HepG2 (cell line): ENCODE measurements at regions not wholly inside any gene's neighbourhood (a gene's known extent, or its start where the extent isn't known, plus 50 kb on each side); places are given as distances from the start of the nearest gene placed in this dataset.

Experiments
- ATAC-seq: fragments of 200-7000 bp; cut with Tn5 transposase; 3 replicates; pipeline ENCODE4 v1.9.1; 2020; ENCODE audit warnings: mild to moderate bottlenecking, moderate library complexity
- BruUV-seq: library from RNA; stranded (reverse); fragments of 400-500 nt; replicated peaks from 2 replicates; lab custom pipeline; 2021; lab: Mats Ljungman, UMichigan
- CTCF ChIA-PET: fragments of 300-600 bp; formaldehyde crosslinking; extraction: SDS; loops from one replicate; lab custom pipeline; 2021; ENCODE audit warnings: low total read pairs, inconsistent platforms, low intra/inter-chr PET ratio; lab: Yijun Ruan, JAX
- POLR2A ChIA-PET: fragments of 350-600 bp; sonication (Branson Sonifier 250); formaldehyde crosslinking; loops from one replicate; lab custom pipeline; 2020; ENCODE audit warnings: antibody characterized with exemption, inconsistent platforms; lab: Yijun Ruan, JAX
- DNase-seq: peaks from one replicate; pipeline ENCODE4 v3.0.0-alpha.2; 2015; ENCODE audit warnings: low spot score
- FAIRE-seq: peaks from 3 replicates; lab custom pipeline; 2011; peaks lifted over from hg19 to GRCh38; lab: Jason Lieb, UNC
- H2AFZ ChIP-seq: one replicate; pipeline ENCODE4 v1.6.1; 2011; ENCODE audit warnings: low read length, inconsistent platforms
- H3K27ac ChIP-seq: fragments of 300-600 bp; 3 replicates; pipeline ENCODE4 v1.8.0; 2011; ENCODE audit warnings: mixed run types, mild to moderate bottlenecking, mixed read lengths, low read length, inconsistent platforms; ENCODE audit not compliant: insufficient read depth; ENCODE audit errors: extremely low read length
- H3K27me3 ChIP-seq, 2 experiments: fragments of 200-600 bp in 1 of 2; 2 replicates in 1 of 2; 3 replicates in 1 of 2; pipeline versions ENCODE4 v1.6.0 to v1.8.0; 2011; ENCODE audit warnings: low read length in 2 of 2, mild to moderate bottlenecking in 2 of 2, moderate library complexity in 2 of 2, inconsistent platforms in 1 of 2; ENCODE audit not compliant: insufficient read depth in 2 of 2, control insufficient read depth in 1 of 2
- H3K36me3 ChIP-seq, 2 experiments: fragments of 200-600 bp in 1 of 2; replicated peaks in 1 of 2; 2 replicates in 1 of 2; 3 replicates in 1 of 2; pipeline versions ENCODE4 v1.5.1 to v1.8.0; 2011; ENCODE audit warnings: low read length in 2 of 2, inconsistent platforms in 1 of 2; ENCODE audit not compliant: insufficient read depth in 2 of 2, control insufficient read depth in 1 of 2
- H3K4me1 ChIP-seq: 2 replicates; pipeline ENCODE4 v1.5.1; 2012; ENCODE audit warnings: low read length, inconsistent platforms; ENCODE audit not compliant: insufficient read depth
- H3K4me2 ChIP-seq: 2 replicates; pipeline ENCODE4 v1.6.0; 2011; ENCODE audit warnings: low read depth, low read length, inconsistent platforms
- H3K4me3 ChIP-seq, 3 experiments: fragments of 200-600 bp in 1 of 3; sonication (generic), shearing (Covaris generic) in 1 of 3; replicated peaks in 1 of 3; 2 replicates each; pipeline ENCODE4 v1.5.1; 2011 to 2016; ENCODE audit warnings: low read length in 3 of 3, inconsistent platforms in 2 of 3, low read depth in 2 of 3, mild to moderate bottlenecking in 2 of 3, control low read depth in 1 of 3, mixed read lengths in 1 of 3; ENCODE audit not compliant: insufficient read depth in 1 of 3
- H3K79me2 ChIP-seq: one replicate; pipeline ENCODE4 v1.6.1; 2011; ENCODE audit warnings: low read length, inconsistent platforms; ENCODE audit not compliant: insufficient read depth
- H3K9ac ChIP-seq: 2 replicates; pipeline ENCODE4 v1.6.0; 2011; ENCODE audit warnings: mild to moderate bottlenecking, low read depth, low read length, inconsistent platforms; ENCODE audit not compliant: insufficient read depth
- H3K9me3 ChIP-seq: 2 replicates; pipeline ENCODE4 v1.5.1; 2012; ENCODE audit warnings: mild to moderate bottlenecking, low read length
- H4K20me1 ChIP-seq: 2 replicates; pipeline ENCODE4 v1.6.0; 2011; ENCODE audit warnings: inconsistent platforms, mild to moderate bottlenecking, low read length, moderate library complexity; ENCODE audit not compliant: insufficient read depth
- CEBPB ChIP-seq: IDR thresholded peaks from 2 replicates; pipeline ENCODE4 v1.6.1; 2011; ENCODE audit warnings: low read depth, low read length, improper control_type of control experiment, borderline replicate concordance
- ETV5 ChIP-seq: IDR thresholded peaks from 2 replicates; pipeline ENCODE4 v1.6.1; 2018; ENCODE audit warnings: missing biosample characterization, missing genetic modification reagents, inconsistent platforms, borderline replicate concordance
- GABPA ChIP-seq, 2 experiments: IDR thresholded peaks; 2 replicates each; pipeline ENCODE4 v1.6.1; 2011 to 2016; ENCODE audit warnings: low read depth in 2 of 2, low read length in 1 of 2, missing biosample characterization in 1 of 2, missing genetic modification characterization in 1 of 2
- GABPB1 ChIP-seq: IDR thresholded peaks from 2 replicates; pipeline ENCODE4 v1.6.1; 2016; ENCODE audit warnings: mild to moderate bottlenecking, missing genetic modification reagents, moderate library complexity, missing compliant biosample characterization
- HES4 ChIP-seq: sonication (generic); formaldehyde crosslinking; IDR thresholded peaks from 2 replicates; pipeline ENCODE4 v1.9.0; 2021; ENCODE audit warnings: mild to moderate bottlenecking, missing genetic modification reagents, borderline replicate concordance
- KAT2B ChIP-seq: fragments of 150-350 bp; IDR thresholded peaks from 2 replicates; pipeline ENCODE4 v1.6.1; 2014; ENCODE audit warnings: low read depth, low read length, borderline replicate concordance
- MTA3 ChIP-seq: sonication (generic); formaldehyde crosslinking; IDR thresholded peaks from 2 replicates; pipeline ENCODE4 v1.4.0; 2020; ENCODE audit warnings: missing genetic modification reagents
- PHF8 ChIP-seq: sonication (generic); formaldehyde crosslinking; IDR thresholded peaks from 2 replicates; pipeline ENCODE4 v1.5.0; 2020; ENCODE audit warnings: missing genetic modification reagents
- SMARCE1 ChIP-seq: fragments of 450-650 bp; IDR thresholded peaks from 2 replicates; pipeline ENCODE4 v1.6.1; 2017; ENCODE audit warnings: borderline replicate concordance
- SRSF9 ChIP-seq: fragments of 200-400 bp; formaldehyde crosslinking; IDR thresholded peaks from 2 replicates; pipeline ENCODE4 v1.6.1; 2018; ENCODE audit warnings: borderline replicate concordance, mild to moderate bottlenecking, low read depth, low read length; ENCODE audit not compliant: insufficient read depth, poor library complexity, severe bottlenecking
- XRCC5 ChIP-seq: fragments of 200-400 bp; formaldehyde crosslinking; optimal IDR thresholded peaks from 2 replicates; pipeline ENCODE3; 2017; ENCODE audit warnings: mild to moderate bottlenecking, low read length
- ZNF274 ChIP-seq: sonication (generic); formaldehyde crosslinking; IDR thresholded peaks from 2 replicates; pipeline ENCODE4 v1.5.1; 2020; ENCODE audit warnings: mild to moderate bottlenecking, missing genetic modification reagents
- ZNF501 ChIP-seq: sonication (generic); formaldehyde crosslinking; IDR thresholded peaks from 2 replicates; pipeline ENCODE4 v1.5.1; 2020; ENCODE audit warnings: mild to moderate bottlenecking, moderate library complexity, missing genetic modification reagents
- ZNF775 ChIP-seq: sonication (generic); formaldehyde crosslinking; IDR thresholded peaks from 2 replicates; pipeline ENCODE4 v1.4.0; 2020; ENCODE audit warnings: missing genetic modification reagents, mild to moderate bottlenecking, moderate library complexity, borderline replicate concordance
- WGBS: methylation state at CpG from one replicate; pipeline ENCODE4 v1.1.6; 2017; ENCODE audit warnings: low lambda C conversion rate; 5-methylcytosine and 5-hydroxymethylcytosine counted together
- in situ Hi-C: cut with HindIII; loops from 2 replicates; pipeline ENCODE4 v1.10.0; 2017; ENCODE audit warnings: low pct_unique_long_range_greater_than_20kb; ENCODE audit not compliant: extremely low pct_ligation_motif_present
- intact Hi-C: fragments of 100-400 bp; cut with micrococcal nuclease; formaldehyde crosslinking; loops from one replicate; pipeline ENCODE4 v1.10.0; 2022; ENCODE audit not compliant: unreplicated experiment
- TF ChIP-seq, protein P1 (sequence below): sonication (generic); formaldehyde crosslinking; IDR thresholded peaks from 2 replicates; pipeline ENCODE4 v1.5.1; 2020; ENCODE audit warnings: missing genetic modification reagents, mild to moderate bottlenecking, borderline replicate concordance
- TF ChIP-seq, protein P2 (sequence below): sonication (generic); formaldehyde crosslinking; IDR thresholded peaks from 2 replicates; pipeline ENCODE4; 2020; ENCODE audit warnings: missing genetic modification reagents, mild to moderate bottlenecking, borderline replicate concordance

DNA sequence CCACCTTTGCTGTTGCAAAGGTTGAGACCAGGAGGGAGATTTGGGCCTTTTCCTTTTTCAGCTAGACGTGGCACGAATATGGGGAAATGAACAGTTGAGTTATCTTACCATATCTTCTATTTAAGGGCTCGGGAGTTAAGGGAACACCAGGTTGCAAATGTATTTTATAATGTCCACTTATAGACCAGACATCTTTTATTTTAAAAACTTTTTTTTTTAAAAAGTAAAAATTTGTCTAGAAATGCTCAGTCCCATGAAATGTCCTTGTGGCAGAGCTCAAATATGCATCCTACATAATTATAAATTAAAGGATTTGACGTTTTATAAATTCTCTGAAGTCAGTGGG is 103.6 kb upstream of the VEPH1 start (continued):
- TF ChIP-seq KAT2B (no peak), CEBPB (no peak), ZNF501 (no peak), SMARCE1 (no peak), ZNF775 (CRISPR knock-in tag) (no peak), SRSF9 (no peak), MTA3 (CRISPR knock-in tag) (no peak)
- TF ChIP-seq, protein P1, sequence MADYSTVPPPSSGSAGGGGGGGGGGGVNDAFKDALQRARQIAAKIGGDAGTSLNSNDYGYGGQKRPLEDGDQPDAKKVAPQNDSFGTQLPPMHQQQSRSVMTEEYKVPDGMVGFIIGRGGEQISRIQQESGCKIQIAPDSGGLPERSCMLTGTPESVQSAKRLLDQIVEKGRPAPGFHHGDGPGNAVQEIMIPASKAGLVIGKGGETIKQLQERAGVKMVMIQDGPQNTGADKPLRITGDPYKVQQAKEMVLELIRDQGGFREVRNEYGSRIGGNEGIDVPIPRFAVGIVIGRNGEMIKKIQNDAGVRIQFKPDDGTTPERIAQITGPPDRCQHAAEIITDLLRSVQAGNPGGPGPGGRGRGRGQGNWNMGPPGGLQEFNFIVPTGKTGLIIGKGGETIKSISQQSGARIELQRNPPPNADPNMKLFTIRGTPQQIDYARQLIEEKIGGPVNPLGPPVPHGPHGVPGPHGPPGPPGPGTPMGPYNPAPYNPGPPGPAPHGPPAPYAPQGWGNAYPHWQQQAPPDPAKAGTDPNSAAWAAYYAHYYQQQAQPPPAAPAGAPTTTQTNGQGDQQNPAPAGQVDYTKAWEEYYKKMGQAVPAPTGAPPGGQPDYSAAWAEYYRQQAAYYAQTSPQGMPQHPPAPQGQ, result no peak
- TF ChIP-seq, all 625 proteins: peak for 0

DNA sequence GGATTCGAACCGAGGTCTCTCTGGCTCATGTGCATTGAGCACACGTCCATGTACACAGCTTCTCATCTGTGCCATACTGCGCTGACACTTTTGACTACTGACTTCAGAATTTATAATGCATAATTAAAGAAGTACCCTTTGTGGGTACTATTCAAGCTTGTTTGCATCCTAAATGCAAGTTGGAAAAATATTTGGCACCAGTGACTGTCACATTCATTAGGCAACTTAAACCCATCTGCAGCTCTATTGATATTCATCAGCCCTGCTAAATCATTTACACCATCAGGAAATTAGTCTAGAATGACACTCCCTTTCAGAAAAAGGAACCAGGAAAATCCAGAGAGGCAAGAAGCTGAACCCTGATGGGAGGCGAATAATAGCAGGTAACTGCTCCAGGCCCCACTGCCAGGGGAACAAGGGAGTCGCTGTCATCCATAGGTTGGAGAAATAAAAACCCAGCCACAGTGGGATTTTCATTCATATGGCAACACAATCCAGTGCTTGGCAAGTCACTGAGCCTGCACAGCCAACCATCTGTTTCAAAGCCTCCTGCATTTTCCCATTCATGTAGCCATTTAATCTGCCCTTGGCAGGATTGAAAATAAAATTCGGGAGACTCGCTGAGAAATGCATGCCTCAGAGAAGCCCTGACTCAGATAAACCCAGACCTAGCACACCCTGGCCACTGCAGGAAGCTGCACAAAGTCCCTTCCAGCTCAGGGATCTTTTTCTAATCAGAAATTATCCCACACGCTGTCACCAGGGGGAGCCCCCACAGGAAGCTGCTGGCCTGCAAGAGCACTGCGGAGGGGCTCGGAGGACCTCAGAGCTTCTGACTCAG is 103.0 kb upstream of the VEPH1 start:
- Histone ChIP-seq H3K4me2 (peak overlapping the region; percentile 2; the same call in 1 of the 2 replicates), H3K9me3 (no peaks in the 10 kb centered on the region), H3K36me3 (no peaks in the 10 kb centered on the region), H2AFZ (no peak overlapping the region), H4K20me1 (no peaks in the 10 kb centered on the region), H3K27me3 (no peaks in the 10 kb centered on the region), H3K4me1 (no peaks in the 10 kb centered on the region), H3K27ac (no peak overlapping the region), H3K9ac (no peak overlapping the region), H3K79me2 (no peaks in the 10 kb centered on the region), H3K4me3 (no peak overlapping the region)
- in situ Hi-C loops, result loop anchor here (25.0 kb wide), 1 partner anchor 931 kb away; no protein-coding TSS in a partner anchor
- ChIA-PET CTCF (no interaction called here), POLR2A (no interaction called here)
- ATAC-seq, result peak; percentile 99
- DNase-seq, result peak; percentile 47
- WGBS, result 18% methylated on average over 10 of the region's 11 CpGs
- intact Hi-C loops, result loop anchor here (2.0 kb wide), 1 partner anchor 829 kb away; no protein-coding TSS in a partner anchor
- peak; percentile 4 for FAIRE-seq
- no TSS peak for BruUV-seq
- TF ChIP-seq PHF8, result no peak
- TF ChIP-seq HES4 (CRISPR knock-in tag), result no peak
- TF ChIP-seq, protein P2, sequence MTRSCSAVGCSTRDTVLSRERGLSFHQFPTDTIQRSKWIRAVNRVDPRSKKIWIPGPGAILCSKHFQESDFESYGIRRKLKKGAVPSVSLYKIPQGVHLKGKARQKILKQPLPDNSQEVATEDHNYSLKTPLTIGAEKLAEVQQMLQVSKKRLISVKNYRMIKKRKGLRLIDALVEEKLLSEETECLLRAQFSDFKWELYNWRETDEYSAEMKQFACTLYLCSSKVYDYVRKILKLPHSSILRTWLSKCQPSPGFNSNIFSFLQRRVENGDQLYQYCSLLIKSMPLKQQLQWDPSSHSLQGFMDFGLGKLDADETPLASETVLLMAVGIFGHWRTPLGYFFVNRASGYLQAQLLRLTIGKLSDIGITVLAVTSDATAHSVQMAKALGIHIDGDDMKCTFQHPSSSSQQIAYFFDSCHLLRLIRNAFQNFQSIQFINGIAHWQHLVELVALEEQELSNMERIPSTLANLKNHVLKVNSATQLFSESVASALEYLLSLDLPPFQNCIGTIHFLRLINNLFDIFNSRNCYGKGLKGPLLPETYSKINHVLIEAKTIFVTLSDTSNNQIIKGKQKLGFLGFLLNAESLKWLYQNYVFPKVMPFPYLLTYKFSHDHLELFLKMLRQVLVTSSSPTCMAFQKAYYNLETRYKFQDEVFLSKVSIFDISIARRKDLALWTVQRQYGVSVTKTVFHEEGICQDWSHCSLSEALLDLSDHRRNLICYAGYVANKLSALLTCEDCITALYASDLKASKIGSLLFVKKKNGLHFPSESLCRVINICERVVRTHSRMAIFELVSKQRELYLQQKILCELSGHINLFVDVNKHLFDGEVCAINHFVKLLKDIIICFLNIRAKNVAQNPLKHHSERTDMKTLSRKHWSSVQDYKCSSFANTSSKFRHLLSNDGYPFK, result no peak
- TF ChIP-seq GABPA (IDR thresholded peaks at IDR 0.05; ENCODE audit: low read depth, low read length), result no peak
- peak; percentile 76 for TF ChIP-seq GABPA (CRISPR knock-in tag; IDR thresholded peaks at IDR 0.05; ENCODE audit: low read depth)
- no peak for TF ChIP-seq ZNF274 (CRISPR knock-in tag)
- peak; percentile 92 for TF ChIP-seq XRCC5
- peak; percentile 79 for TF ChIP-seq GABPB1 (CRISPR knock-in tag)
- TF ChIP-seq ETV5 (CRISPR knock-in tag), result peak; percentile 48; the same call in 1 of the 2 replicates
